DMS53 (cell line): ENCODE measurements at regions not wholly inside any gene's neighbourhood (a gene's known extent, or its start where the extent isn't known, plus 50 kb on each side); places are given as distances from the start of the nearest gene placed in this dataset.
"Not testable (repeated sequence)": the region's sequence is repeated elsewhere in the genome, so short reads cannot be mapped to it uniquely, and the experiment has no call there.

ENCODE experiments used
- DNase-seq: peaks from one replicate; lab custom pipeline; 2025; lab: John Stamatoyannopoulos, UW

DNA sequence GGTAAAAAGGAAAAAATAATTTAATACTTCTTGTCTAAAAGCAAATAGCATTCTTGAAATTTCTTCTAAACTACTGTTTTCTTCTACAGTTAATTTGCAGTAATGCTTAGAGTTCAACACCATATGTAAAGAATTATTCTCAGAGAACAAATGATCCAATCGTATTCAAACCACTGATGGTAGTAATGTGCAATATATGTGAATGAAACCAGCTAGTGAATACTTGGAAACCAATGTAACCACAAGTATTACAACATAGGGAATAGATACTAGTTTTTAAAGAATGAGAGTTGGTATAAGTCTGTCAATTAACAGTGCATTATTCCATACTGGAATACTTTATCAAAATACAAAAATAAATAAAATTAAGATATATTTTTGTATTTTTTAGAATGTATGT lies 850.0 kb downstream of the DIPK2A start:
- DNase-seq: no peak

DNA sequence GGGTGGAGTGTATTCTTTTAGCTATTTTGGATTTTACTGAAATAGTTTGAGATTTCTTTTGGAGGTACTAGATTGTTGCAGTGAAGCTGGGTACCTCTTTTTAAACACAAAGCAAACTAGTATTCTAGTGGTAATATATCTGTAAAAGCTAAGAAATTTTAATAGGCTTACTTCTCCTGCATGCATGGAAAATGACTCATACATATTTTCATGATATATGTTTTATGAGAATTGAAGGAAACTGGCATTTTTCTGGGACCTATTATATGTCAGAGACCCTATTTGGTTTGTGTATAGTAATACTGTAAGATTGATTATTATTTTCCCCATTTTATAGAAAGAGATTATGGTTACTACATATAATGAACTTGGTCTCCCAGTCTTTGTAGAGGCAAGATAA lies 851.0 kb downstream of the DIPK2A start:
- no peak for DNase-seq

DNA sequence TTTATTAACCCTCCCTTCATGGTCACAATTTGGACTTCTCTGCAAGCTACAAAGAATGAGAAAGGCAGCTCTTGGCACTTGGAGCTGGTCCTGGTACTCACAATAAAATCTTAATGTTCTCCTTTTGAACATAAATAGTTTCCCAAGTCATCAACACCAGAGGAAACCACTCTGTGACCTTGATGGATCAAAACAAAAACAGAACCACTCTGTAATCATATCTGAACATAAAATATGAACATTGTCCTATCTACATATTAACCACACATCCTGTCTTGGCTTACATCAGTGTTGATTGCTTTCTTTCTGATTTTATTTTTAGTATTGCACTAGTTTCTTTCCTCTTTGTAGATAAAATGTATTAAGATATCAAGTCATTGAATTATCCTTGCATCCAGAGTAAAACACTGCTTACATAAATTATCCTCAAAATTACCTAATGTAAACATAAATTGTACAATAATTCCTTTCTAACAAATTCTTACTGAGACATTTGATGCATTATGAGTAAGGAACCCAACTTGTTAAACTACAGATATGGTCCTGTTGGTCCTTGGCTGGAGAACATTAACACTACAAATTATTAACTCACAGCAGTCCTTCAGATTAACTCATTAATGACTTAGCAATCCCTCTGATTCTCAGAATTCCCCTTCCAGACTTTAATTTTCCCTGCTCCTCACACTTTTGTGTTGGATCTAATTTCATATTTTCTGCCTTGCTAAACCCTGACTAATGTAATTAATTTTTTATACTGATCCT lies 860.5 kb downstream of the DIPK2A start:
- DNase-seq: no peak

DNA sequence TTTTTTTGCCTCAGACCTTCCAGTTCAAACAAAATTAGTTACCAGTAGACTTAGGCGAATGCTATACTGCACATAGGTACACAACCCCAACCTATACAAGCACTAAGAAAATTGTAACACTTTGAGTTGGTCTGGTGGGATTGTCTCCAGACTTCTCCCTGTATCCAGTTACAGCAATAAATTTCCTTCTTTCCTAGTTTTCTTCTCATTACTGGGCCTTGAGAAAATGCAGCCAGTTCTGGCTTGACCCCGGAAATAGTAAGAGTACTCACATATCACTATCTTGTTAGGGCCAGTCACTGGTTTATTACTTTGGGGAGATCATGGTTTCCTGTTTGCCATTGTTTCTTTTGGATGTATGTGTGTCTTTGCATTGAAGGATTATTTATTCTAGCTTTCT lies 868.4 kb downstream of the DIPK2A start:
- DNase-seq: no peak

DNA sequence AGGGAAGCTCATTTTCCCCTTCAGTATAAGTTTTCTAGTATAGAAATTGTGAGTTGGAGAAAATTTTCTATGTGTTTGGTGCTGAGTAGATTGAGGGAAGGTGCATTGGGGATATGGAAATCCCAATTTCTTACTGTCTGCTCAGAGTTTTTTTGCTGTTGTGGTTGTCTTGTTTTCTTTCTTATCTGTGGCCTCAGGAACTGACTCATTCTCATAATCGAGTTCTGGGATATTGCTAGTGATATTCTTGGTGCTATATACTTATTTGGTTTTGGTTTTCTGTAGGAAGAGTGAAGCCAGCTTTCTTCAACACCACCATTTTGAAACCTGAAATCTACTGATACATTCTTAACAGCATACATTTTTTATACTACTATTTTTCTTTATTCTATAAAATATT lies 869.2 kb downstream of the DIPK2A start:
- DNase-seq: no peak

DNA sequence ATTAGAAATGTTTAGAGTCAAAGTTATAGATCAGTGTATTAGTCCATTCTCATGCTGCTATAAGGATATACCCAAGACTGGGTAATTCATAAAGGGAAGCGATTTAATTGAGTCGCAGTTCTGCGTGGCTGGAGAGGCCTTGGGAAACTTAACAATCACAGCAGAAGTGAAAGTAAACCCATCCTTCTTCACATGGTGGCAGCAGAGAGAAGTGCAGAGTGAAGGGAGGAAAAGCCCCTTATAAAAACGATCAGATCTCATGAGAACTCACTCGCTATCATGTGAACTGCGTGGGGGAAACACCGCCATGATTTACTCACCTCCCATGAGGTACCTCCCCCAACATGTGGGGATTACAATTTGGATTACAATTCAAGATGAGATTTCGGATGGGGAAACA lies 871.5 kb downstream of the DIPK2A start:
- DNase-seq: peak; percentile 2

DNA sequence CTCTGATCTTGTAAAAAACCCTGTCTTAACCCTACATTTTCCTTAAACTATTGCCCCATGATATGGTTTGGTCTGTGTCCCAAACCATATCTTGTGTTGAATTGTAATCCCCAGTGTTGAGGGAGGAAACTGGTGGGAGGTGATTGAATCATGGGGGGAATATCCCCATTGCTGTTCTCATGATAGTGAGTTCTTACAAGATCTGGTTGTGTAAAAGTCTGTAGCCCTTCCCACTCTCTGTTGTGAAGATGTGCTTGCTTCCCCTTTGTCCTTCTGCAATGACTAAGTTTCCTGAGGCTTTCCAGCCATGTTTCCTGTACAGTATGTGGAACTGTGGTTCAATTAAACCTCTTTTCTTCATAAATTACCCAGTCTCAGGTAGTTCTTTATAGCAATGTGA lies 881.4 kb downstream of the DIPK2A start:
- no peak for DNase-seq

DNA sequence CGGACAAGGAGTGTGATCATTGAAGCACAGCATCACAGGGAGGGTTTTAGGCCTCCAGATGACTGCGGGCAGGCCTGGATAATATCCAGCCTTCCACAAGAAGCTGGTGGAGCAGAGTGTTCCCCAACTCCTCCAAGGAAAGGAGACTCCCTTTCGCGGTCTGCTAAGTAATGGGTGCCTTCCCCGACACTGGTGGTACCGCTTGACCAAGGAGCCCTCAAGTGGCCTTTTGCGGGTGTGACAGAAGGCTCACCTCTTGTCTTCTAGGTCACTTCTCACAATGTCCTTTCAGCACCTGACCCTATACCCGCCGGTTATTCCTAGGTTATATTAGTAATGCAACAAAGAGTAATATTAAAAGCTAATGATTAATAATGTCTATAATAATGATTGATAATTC lies 882.4 kb downstream of the DIPK2A start:
- not testable (repeated sequence) for DNase-seq

DNA sequence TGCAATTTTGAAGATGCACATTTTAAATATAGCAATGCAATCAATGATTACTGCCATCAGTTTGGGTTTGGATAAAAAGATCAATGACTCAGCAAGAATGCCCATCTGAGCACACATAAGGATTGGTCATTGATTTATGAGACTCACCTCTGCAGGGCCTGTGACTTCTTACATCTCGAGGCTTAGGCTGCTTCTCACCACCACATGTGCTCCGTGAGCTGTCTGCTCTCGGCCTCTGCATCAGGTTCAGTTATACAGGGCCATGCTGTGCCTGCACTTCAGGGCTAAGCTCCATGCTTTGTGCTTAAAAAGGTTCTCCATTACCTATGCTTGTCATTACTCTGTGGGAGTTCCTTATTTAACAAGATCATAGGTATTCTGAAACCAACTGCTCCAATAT lies 887.5 kb downstream of the DIPK2A start:
- no peak for DNase-seq

DNA sequence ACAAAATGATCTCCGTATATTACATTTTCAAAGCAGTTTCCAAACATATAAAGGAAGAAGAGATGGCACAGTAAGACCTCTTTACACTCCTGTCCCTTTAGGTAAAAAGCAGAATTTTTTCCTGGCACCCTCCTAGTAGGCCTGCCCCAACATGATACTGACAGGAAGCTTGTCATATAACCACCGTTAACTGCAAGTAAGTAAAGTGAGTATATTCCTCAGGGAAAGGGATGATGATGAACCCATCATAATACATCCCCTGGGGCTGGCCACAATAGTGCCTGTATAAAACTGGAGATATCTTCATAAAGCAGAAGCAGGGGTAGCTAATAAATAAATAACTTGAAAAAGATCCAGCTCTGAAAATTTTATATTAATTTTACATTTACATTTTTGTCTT lies 893.0 kb downstream of the DIPK2A start:
- no peak for DNase-seq

DNA sequence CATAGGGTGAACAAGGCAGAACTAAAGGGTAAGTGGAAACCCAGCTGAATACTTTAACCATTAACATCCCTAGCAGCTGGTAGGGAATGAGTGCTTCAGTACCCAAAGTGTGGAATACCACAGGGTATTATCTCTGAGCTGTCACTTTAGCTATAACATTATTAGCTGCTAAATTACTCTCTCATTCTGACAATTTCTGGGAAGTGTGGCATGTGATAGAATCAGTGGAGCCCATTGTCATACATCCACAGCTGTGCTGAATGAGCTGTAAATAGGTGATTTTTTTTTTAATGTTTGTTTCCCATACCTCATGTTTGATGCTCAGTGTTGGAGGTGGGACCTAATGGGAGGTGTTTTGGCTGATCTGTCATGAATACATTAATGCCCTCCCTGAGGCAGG lies 894.3 kb downstream of the DIPK2A start:
- no peak for DNase-seq

DNA sequence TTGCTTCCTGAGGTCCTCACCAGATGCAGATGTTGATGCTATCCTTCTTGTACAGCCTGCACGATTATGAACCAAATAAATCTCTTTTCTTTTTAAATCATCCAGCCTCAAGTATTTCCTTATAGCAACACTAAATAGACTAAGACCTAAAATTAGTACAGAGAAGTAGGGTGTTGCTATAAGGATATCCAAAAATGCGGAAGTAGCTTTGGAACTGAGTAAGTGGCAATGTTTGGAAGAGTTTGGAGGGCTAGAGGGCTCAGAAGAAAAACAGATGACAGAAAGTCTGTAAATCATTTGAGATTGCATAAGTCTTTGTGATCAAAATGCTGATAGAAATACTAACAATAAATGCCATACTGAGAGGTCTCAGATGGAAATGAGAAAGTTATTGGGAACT lies 894.9 kb downstream of the DIPK2A start:
- DNase-seq: no peak

DNA sequence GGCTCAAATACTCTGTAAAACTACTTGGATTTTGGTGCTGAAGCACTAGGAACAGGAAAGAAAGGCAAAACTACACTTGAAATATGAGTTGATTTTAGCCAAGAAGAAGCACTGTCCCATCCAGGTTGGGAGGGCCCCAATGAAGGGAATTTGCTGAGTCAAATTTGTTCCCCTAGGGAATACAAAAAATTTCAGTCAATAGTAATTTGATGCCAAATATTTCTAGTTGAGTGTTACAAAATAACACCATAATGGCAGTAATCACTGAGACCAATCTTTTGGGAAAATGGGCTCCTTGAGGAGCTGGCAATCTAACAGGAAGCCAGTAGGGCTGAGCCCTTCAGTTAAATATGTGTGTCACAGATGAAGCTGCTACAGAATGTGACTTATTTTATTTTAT lies 896.9 kb downstream of the DIPK2A start:
- no peak for DNase-seq

DNA sequence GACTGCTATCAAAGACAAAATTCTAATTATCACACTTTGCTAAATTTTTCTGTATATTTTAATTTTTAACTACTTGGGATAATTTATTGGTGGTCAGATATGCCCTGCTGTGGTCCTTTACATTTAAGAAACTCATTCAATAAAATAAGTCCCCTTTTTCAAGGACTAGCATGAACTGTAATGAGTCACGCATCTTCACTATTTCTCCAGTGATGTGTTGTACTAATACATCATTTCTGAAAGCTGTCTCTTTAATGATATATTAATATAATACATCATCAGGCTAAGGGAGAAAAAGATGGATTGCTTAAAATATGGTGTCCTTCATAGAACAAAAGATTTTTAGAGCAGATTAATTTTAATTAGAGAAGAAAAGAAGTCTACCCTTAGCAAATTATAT lies 901.4 kb downstream of the DIPK2A start:
- no peak for DNase-seq

DNA sequence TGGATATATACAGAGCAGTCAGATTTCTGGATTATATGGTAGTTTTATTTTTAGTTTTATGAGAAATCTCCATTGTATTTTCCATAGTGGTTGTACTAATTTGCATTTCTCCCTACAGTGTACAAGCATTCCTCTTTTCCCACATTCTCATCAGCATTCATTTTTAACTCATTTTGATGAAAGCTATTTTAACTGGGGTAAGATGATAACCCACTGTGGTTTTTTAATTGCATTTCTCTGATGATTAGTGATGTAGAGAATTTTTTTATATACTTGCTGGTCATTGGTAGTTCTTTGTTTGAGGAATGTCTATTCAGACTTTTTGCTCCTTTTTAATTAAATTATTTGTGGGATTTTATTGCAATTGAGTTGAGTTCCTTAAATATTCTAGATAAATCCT lies 903.6 kb downstream of the DIPK2A start:
- DNase-seq: no peak

DNA sequence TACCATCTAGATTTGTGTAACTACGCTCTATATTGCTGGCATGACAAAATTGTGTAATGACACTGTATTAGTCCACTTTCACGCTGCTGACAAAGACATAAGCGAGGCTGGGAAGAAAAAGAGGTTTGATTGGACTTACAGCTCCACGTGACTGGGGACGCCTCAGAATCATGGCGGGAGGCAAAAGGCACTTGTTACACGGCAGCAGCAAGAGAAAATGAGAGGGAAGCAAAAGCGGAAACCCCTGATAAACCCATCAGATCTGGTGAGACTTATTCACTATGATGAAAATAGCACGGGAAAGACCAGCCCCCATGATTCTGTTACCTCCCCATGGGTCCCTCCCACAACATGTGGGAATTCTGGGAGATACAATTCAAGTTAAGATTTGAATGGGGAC lies 905.7 kb downstream of the DIPK2A start:
- no peak for DNase-seq

DNA sequence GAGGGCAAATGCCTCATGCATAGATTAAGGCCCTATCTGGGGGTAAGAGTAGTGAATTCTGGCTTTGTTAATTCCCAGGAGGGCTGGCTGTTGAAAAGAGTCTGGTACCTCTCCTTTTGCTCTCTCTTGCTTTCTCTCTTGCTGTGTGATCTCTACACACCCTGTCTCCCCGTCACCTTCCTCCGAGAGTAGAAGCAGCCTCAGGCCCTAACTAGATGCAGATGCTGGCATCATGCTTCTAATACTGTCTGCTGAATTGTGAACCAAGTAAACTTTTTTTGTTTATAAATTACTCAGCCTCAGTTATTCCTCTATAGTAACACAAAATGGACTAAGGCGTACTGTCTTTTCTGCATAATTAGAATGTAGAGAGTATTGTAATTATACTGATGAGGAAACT lies 908.1 kb downstream of the DIPK2A start:
- no peak for DNase-seq

DNA sequence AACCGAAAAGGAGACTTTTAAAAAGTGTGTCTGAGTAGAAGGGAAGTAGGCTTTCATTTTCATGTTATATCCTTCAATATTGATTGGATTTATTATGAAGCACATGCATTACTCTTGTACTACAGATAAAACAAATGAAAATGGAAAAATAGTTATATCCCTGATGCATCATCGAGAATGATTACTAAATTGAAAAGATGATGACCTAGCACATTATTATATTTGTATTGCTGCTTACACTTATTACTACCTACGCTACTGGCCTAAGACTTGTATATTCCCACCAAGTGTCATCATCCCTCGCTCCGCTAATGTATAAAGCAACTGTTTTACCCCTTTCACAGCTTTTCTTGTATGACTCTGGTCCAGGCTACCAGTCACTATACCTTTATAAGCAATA lies 922.4 kb downstream of the DIPK2A start:
- DNase-seq: no peak

DNA sequence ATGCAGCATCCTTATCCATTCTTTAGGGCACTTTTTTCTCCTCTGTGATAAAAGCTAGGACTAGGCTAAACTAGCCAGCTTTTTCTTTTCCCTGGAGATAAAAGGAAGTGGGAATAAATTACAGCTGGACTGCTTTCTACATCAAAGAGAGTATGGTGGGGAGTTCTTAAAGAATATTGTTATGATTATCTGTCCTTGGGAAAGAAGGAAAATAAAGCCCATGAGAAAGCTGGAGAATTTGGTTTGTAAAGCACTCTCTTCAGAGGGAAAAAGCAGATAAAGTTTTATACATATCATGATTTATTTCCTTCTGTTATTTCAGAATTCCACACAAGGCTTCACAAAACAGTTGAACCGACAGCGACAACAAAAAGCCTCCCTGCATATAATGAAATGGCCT lies 923.0 kb downstream of the DIPK2A start:
- DNase-seq: no peak

DNA sequence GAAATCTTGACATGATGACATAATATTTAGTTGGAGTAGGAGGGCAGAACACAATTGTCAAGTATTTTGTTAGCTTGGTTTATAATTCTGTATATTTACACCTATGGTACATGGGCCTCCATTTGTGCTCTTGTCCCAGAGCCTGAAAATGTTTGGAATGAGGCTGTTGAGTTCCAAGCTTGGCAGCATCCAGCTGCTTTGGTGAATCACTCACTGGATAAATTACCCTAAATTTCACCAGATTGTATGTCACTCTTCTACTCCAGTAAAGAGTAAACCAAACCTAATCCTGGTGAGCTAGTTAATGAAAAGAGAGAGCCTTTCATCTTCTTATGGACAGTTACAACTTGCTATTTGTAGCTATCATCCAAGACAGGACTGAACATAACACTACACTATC lies 928.7 kb downstream of the DIPK2A start:
- no peak for DNase-seq

DNA sequence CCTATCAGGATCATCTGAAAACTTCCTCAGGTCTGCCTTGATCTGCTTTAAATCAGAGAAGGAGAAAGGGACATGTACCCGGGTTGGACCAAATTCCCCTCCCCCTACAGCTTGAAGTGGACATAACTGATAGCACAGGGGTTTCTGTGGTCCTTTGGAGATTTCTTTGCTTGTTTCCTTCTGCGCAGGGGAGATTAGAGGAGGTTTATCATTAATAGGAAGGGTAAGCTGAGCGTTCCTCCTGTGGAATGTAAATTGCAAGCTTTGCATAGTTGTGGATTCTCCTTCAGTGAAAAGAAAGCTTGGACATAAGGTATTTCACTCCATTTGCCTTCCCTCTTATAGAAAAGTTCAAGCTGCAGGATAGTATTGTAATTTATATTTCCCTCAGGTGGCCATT lies 936.0 kb downstream of the DIPK2A start:
- DNase-seq: not testable (repeated sequence)

DNA sequence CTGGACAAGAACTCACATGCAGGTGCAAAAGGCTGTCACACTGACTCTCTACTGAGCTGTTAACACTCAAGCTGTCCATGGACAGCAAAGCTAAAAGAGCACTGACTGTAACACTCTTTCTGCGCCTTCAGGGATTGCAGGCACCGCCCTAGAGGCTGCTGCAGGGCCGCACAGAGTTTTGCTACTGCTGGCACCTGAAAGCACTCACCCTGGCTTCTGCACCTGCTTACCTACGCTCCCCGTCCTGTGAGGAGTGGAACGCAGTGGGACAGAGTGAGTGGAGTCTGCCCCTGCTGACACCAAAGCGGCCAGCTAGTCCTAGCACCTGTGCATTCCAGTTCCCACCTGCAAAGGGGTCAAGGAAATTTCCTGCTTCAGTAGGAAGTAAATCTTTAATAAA lies 941.3 kb downstream of the DIPK2A start:
- no peak for DNase-seq

DNA sequence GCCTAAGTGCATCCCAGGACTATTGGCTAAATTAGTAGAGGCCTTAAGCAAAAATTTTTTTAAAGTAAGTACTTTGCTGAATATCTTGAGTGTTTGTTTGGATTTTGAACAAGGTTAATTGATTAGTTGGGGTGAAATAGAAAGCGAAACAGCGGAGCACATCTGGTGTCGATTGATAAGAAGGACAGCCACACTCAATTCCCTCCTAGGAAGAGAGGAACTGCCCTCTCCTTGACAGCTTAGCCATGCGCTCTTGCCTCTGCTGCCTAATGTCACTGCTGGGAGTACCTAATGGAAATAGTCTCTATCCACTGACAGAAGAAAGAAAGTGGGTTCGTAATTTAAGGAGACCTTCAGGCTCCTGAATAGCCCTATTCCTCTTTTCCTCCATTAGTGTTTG lies 943.6 kb downstream of the DIPK2A start:
- DNase-seq: no peak

DNA sequence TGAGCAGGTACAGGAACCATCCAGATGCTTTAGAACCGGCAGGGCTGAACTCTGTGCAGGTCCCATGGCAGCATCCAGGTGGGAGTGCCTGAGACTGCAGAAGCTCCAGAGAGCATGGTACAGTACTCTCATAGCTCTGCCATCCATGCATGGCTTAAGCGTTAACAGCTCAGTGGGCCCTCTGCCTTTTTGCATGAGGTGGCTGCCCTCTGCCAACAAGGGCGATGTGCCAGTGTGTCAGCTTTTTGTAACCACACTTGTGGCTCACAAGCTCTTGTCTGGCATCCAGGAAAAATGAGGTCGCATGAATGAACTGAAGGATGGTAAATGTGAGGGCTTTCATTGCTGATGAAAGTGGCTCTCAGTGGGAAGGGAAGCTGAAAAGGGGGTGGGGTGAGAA lies 950.1 kb downstream of the DIPK2A start:
- no peak for DNase-seq
